PC-9 (cell line): ENCODE measurements at regions not wholly inside any gene's neighbourhood (a gene's known extent, or its start where the extent isn't known, plus 50 kb on each side); places are given as distances from the start of the nearest gene placed in this dataset.

Experiments
- CTCF ChIP-seq: fragments of 200-600 bp; sonication (generic); conservative IDR thresholded peaks from 2 replicates; pipeline ENCODE4 v1.6.1; 2017; ENCODE audit warnings: mixed run types, antibody characterized with exemption, mild to moderate bottlenecking, moderate library complexity
- EZH2 ChIP-seq: fragments of 200-600 bp; sonication (generic); IDR thresholded peaks from 2 replicates; pipeline ENCODE4 v1.8.0; 2017; ENCODE audit warnings: antibody characterized with exemption, low read depth

- TF ChIP-seq CTCF: no peak
- no peak for TF ChIP-seq EZH2
Measured at GRCh38 chr10:29924436-29924835, 134.9 kb downstream of the JCAD start.
